Endothelial cell of umbilical vein (primary cell): ENCODE measurements at regions not wholly inside any gene's neighbourhood (a gene's known extent, or its start where the extent isn't known, plus 50 kb on each side); places are given as distances from the start of the nearest gene placed in this dataset.

Experiments
- CTCF ChIP-seq, 2 donors: IDR thresholded peaks; 1 replicate in 1 of 2; 2 replicates in 1 of 2; pipeline ENCODE4 v1.5.1; 2011; ENCODE audit warnings: low read length in 2 of 2, mild to moderate bottlenecking in 2 of 2, moderate library complexity in 2 of 2, control low read depth in 1 of 2, inconsistent platforms in 1 of 2, low read depth in 1 of 2; ENCODE audit not compliant: insufficient read depth in 1 of 2; ENCODE audit errors: extremely low read depth in 1 of 2
- EZH2 ChIP-seq: IDR thresholded peaks from 2 replicates; pipeline ENCODE4 v1.6.1; 2012; ENCODE audit warnings: borderline replicate concordance, low read depth, mild to moderate bottlenecking, moderate library complexity, low read length, inconsistent platforms; ENCODE audit not compliant: severe bottlenecking
- GATA2 ChIP-seq: IDR thresholded peaks from 2 replicates; pipeline ENCODE4 v1.7.0; 2011; ENCODE audit warnings: low read depth, mild to moderate bottlenecking, moderate library complexity, mixed read lengths, low read length; ENCODE audit not compliant: insufficient read length, insufficient read depth
- JUN ChIP-seq: IDR thresholded peaks from 2 replicates; pipeline ENCODE4 v1.6.1; 2011; ENCODE audit warnings: borderline replicate concordance, low read depth; ENCODE audit not compliant: insufficient read length, insufficient read depth
- MAX ChIP-seq: IDR thresholded peaks from 2 replicates; pipeline ENCODE4 v1.6.1; 2011; ENCODE audit not compliant: insufficient read depth, insufficient read length
- MYC ChIP-seq: IDR thresholded peaks from one replicate; pipeline ENCODE4 v1.6.1; 2011; ENCODE audit warnings: mild to moderate bottlenecking, low read depth, low read length
- POLR2A ChIP-seq: IDR thresholded peaks from 2 replicates; pipeline ENCODE4 v1.6.1; 2012; ENCODE audit warnings: low read depth, mild to moderate bottlenecking, control low read depth, low read length
- POLR2AphosphoS5 ChIP-seq: IDR thresholded peaks from 2 replicates; pipeline ENCODE4 v1.6.1; 2012; ENCODE audit warnings: low read depth, mild to moderate bottlenecking, control low read depth, low read length, moderate library complexity; ENCODE audit not compliant: insufficient read depth

GRCh38 chr17:77045441-77046041, 95.2 kb upstream of the SEC14L1 start:
- TF ChIP-seq JUN: no peak
- no peak for TF ChIP-seq CTCF (IDR thresholded peaks at IDR 0.05; ENCODE audit: extremely low read depth in 1 of 2, insufficient read depth in 1 of 2, low read depth in 1 of 2, low read length in 2 of 2)
- TF ChIP-seq POLR2AphosphoS5: no peak
- TF ChIP-seq POLR2A: no peak
- TF ChIP-seq EZH2: no peak
- TF ChIP-seq MAX: no peak
- TF ChIP-seq GATA2: no peak
- no peak for TF ChIP-seq MYC
